ENCODE measurements at regions not wholly inside any gene's neighbourhood (a gene's known extent, or its start where the extent isn't known, plus 50 kb on each side); places are given as distances from the start of the nearest gene placed in this dataset.

GRCh38 chr5:89105836-89106235 lies 222.9 kb upstream of the MEF2C start:
- peak; percentile 35 for DNase-seq

- DNase-seq: peak; percentile 15
Observed at GRCh38 chr5:89105171-89105695, 222.2 kb upstream of the MEF2C start.

DNA sequence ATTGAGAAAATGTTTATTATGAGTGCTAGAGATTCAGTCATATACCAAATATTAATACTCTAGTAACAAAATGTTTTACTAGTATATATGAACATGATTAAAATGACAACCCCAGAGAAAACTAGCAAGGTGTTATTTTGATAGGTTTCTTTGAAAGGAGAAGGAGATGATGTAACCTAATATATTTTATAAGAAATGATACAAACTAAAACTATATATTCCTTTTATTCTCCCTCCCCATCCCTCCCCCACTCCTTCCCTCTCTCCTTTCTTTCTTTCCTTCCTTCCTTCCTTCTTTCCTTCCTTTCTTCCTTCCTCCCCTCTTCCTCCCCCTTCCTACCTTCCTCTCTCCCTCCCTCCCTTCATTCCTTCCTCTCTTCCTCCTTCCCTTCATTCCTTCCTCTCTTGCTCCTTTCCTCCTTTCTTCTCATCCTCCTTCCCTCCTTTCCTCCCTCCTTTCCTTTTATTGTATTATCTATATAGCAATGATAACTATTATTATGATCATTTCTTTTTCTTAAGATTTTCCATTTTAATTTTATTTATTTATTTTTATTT lies 215.3 kb upstream of the MEF2C start:
- DNase-seq: no peak

GRCh38 chr5:89097103-89097502 lies 214.1 kb upstream of the MEF2C start:
- no peak for DNase-seq

DNA sequence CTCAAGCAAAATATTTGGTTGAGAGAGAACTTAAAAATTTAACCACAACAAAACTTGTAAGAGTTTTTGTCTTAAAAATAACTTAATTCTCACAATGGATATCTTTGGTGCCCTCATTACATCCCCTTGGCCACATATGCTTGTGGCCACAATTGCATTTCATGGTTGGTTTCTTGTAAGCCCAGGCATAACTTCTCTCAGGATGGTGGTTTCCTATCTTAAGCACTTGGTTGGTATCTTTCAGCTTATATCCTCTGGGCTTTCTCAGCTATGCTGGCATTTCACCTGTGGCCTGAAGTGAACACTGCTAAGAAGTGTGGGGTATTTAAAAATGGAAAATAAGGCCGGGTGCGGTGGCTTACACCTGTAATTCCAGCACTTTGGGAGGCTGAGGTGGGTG lies 212.4 kb upstream of the MEF2C start:
- DNase-seq: no peak

DNA sequence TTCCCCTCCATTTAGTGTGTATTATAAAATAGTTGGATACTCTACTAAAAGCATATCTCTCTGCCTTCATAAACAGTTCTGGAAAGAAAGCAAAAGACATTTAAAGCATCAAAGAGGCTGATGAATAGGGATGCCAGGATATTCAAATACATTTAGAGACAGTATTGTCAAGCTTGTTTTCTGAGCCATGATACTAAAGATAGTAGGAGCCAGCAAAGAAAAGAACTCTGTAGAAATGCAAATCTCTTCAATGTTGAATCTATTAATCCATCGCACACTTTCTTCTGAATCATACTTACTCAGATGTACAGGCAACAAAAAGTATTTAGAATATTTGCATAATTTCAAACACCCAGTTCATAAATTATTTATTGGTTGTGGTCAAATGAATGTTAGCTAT lies 207.1 kb upstream of the MEF2C start:
- peak; percentile 49 for DNase-seq

GRCh38 chr5:89087551-89088318 lies 204.8 kb upstream of the MEF2C start:
- DNase-seq: no peak

GRCh38 chr5:89087128-89087527 lies 204.1 kb upstream of the MEF2C start:
- no peak for DNase-seq

- DNase-seq: no peak
Observed at GRCh38 chr5:89086390-89087086, 203.6 kb upstream of the MEF2C start.

GRCh38 chr5:89083791-89084190 lies 200.8 kb upstream of the MEF2C start:
- DNase-seq: peak; percentile 96

DNA sequence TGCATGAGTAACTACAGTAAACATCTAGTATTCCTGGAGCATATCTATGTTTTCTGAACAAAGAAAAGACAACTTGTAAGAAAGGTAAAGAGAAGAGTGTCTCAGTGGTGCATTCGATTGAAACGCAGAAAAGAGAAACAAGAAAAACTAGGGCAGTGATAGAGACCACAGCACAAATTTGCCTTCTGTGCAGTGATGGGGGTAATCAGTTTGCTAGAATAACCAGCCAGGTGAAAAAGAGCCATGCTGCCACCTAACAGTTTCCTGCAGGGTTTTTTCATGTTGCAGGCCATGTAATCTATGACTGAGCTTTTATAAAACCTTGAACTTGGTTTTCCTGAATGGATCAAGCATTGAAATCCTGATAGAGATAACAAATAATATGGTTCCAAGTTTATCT lies 198.4 kb upstream of the MEF2C start:
- no peak for DNase-seq

DNA sequence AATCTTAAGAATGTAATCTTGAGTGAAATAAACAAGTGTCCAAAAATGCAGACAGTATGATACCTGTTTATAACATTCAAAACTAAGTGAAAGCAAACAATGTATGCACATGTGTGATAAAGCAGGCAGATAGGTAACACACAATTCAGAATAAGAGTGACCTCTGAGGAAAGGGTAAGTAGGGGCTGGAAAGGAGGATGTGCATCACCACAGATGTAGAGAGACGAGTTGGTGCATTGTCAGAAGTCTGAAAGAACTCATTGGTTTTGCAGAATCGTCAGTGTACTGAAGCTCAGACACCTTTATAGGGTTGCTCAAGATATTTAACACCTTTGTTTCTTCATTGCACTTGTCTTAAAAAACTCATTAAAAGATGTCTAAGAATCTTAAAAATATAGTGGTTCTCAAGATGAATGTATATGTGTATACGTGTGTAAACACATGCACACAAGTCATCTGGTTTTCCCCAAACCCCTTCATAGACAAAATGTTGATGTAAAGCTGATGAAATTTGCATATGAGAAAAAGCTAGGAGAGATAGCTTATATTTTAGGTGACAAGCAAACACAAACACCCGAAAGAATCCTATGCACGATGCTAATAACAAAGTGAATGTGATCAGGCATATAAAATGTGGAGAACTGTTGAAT lies 197.6 kb upstream of the MEF2C start:
- no peak for DNase-seq

- DNase-seq: no peak
Observed at GRCh38 chr5:89072842-89073672, 190.1 kb upstream of the MEF2C start.

GRCh38 chr5:89071941-89072331 lies 189.0 kb upstream of the MEF2C start:
- no peak for DNase-seq

DNA sequence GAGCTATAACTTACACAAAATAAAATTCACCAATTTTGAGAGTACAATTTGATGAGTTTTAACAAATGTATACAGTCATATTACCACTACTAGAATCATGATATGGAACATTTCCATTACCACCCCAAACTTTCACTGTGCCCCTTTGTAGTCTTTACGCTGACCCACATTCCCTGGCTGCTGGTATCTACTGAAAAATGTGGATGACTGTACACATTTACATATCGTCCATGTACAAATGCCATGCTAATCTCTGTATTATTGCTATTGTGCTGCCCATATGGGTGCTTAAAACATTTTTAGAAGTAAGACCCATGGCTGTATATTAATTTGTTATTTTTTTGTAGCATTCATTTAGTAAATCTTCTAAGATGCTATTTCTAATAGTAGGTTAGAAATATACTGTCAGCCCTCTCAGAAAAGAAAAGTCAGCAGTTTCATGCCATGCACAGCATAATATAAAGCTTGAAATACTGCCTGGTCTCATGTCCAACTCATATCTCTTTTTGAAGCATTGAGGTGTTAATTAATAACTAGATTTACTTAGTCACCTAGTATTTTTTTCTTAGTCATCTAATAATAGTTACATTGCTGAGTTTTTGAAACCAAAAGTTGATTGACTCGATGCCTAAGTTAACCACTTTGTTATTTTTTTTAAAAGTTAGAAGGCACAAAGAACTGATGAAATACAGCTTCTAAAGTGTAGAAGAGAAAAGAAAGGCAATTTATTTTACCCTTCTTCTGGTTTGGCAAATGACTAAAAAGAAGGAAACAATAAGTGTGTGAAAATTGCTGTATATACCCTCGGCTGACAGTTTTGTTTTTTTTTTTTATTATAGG lies 188.3 kb upstream of the MEF2C start:
- no peak for DNase-seq

- DNase-seq: no peak
Observed at GRCh38 chr5:89069591-89069990, 186.6 kb upstream of the MEF2C start.

- DNase-seq: no peak
Observed at GRCh38 chr5:89067362-89067761, 184.4 kb upstream of the MEF2C start.

- peak; percentile 28 for DNase-seq
Observed at GRCh38 chr5:89065919-89066318, 182.9 kb upstream of the MEF2C start.

DNA sequence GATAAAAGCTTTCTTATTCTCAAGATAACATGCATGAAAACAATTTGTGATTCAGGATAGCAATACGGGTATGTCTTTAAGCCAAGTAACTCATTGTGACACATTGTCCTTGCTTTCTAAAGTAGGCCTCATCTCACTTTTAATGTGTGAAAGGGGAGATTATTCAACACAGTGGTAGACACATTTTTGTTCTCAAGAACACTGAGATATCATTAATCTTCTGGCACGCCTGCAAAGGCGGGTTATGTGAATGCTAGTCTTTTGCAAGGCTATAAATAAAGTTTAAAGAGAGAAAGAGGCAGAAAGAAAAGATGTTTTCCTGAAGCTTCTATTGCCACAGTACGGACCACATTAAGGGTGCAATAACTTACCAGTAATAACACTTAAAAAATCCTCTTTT lies 181.8 kb upstream of the MEF2C start:
- peak; percentile 34 for DNase-seq

DNA sequence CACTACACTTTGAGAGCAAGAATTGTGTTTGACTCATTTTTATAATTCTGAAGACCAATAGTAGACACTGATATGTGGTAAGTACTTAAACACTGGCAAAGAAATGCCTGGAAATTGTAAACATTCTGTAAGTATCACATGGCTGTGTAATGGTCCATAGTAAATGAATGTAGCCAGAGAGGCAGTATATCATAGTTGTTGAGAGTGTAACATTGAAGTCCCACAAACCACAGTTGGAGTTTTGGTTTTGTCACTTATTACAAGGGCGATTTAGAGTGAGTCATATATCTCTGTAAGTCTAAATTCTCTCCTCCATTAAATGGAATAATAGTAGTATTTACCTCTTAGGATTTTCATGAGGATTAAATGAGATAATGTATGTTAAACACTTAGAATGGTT lies 181.1 kb upstream of the MEF2C start:
- peak; percentile 80 for DNase-seq

GRCh38 chr5:89060768-89061167 lies 177.8 kb upstream of the MEF2C start:
- DNase-seq: no peak

DNA sequence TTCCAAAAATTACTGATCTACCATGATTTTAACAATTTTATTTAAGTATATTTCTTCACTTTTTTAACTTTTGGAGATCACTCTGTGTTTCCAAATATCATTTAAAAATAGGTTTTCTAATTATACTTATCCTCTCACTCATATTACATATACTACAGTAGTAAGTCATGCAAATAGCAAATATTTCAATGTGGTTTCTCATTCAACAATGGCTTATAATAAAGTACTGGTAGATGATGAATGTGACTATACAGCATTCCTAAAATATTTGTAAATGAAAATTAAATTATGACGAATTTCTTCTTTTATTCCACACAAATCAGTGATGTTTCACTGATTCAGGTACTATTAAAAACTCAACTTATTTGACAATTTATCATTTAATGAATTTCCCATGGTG lies 176.3 kb upstream of the MEF2C start:
- no peak for DNase-seq
